ENCODE measurements at regions not wholly inside any gene's neighbourhood (a gene's known extent, or its start where the extent isn't known, plus 50 kb on each side); places are given as distances from the start of the nearest gene placed in this dataset.

- TF ChIP-seq OSR1 (CRISPR knock-in tag; IDR thresholded peaks at IDR 0.05), result no peak
- TF ChIP-seq PPARA (CRISPR knock-in tag; IDR thresholded peaks at IDR 0.05; ENCODE audit: borderline replicate concordance), result no peak
- ATAC-seq, result no peak
Measured at GRCh38 chr2:6214471-6214870, 522.3 kb downstream of the SOX11 start.

DNA sequence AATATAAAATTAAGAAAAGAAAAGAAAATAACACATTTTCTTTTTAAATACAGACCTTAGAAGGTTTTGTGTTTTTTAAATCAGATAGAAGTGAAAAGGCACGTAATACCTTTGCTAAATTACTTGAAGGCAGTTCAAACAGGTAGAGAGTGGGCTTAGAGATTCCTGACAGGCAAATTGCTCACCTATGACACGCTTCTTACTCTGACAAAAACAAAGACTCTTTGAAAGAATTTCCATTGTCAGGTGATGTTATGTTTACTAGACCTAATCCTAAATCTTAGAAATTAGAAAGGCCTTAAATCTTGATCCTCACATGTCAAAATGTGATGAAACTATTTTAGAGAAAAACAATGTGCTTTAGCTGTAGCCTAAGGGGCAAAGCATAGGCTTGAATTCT lies 522.9 kb downstream of the SOX11 start:
- ATAC-seq, result no peak
- TF ChIP-seq SNAI2 (CRISPR knock-in tag; IDR thresholded peaks at IDR 0.05) (no peak), ZFP30 (CRISPR knock-in tag; IDR thresholded peaks at IDR 0.05) (no peak), BACH2 (CRISPR knock-in tag; IDR thresholded peaks at IDR 0.05; ENCODE audit: borderline replicate concordance) (no peak), TOX (CRISPR knock-in tag; IDR thresholded peaks at IDR 0.05; ENCODE audit: borderline replicate concordance) (no peak), ZNF8 (CRISPR knock-in tag; IDR thresholded peaks at IDR 0.05) (no peak), ZC3H10 (CRISPR knock-in tag; IDR thresholded peaks at IDR 0.05) (no peak), CREB5 (CRISPR knock-in tag; IDR thresholded peaks at IDR 0.05; ENCODE audit: low read depth) (no peak)

GRCh38 chr2:6216234-6216633 lies 524.0 kb downstream of the SOX11 start:
- ATAC-seq, result no peak
- no peak for TF ChIP-seq TSHZ2 (CRISPR knock-in tag; IDR thresholded peaks at IDR 0.05)
- no peak for TF ChIP-seq POU6F1 (CRISPR knock-in tag; IDR thresholded peaks at IDR 0.05; ENCODE audit: borderline replicate concordance, low read depth)
- TF ChIP-seq ZFP3 (CRISPR knock-in tag; IDR thresholded peaks at IDR 0.05), result no peak
- TF ChIP-seq BACH2 (CRISPR knock-in tag; IDR thresholded peaks at IDR 0.05; ENCODE audit: borderline replicate concordance), result no peak
- TF ChIP-seq CSDC2 (CRISPR knock-in tag; IDR thresholded peaks at IDR 0.05), result no peak
- TF ChIP-seq TCF4 (CRISPR knock-in tag; IDR thresholded peaks at IDR 0.05; ENCODE audit: borderline replicate concordance), result no peak
- no peak for TF ChIP-seq RARB (CRISPR knock-in tag; IDR thresholded peaks at IDR 0.05)
- no peak for TF ChIP-seq GLIS3 (CRISPR knock-in tag; IDR thresholded peaks at IDR 0.05)
- TF ChIP-seq CREB5 (CRISPR knock-in tag; IDR thresholded peaks at IDR 0.05; ENCODE audit: low read depth), result no peak
- no peak for TF ChIP-seq ESRRG (CRISPR knock-in tag; IDR thresholded peaks at IDR 0.05)
- TF ChIP-seq PATZ1 (CRISPR knock-in tag; IDR thresholded peaks at IDR 0.05; ENCODE audit: borderline replicate concordance), result no peak
- no peak for TF ChIP-seq ZNF8 (CRISPR knock-in tag; IDR thresholded peaks at IDR 0.05)
- TF ChIP-seq SNAI2 (CRISPR knock-in tag; IDR thresholded peaks at IDR 0.05), result no peak
- no peak for TF ChIP-seq ISL1 (CRISPR knock-in tag; IDR thresholded peaks at IDR 0.05)
- TF ChIP-seq ZFP30 (CRISPR knock-in tag; IDR thresholded peaks at IDR 0.05), result no peak

DNA sequence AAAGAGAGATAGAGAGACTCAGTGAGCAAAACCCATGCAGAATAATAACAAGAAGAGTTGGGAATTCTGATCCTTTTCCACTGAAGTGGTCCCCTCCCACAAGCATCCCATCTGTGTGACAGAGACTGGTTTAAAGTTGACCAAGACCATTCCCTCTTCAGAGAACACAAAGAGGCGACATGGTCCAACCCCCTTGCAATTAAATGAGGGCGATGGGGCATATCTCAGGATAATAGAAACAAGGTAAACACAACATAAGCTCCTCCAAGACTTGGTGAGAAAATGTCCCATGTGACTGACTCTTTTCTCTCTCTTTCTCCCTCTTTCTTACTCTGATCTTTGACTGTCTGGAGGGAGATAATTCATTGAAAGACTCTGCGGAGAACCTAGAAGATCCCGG lies 526.7 kb downstream of the SOX11 start:
- no peak for ATAC-seq
- TF ChIP-seq RARB (CRISPR knock-in tag; IDR thresholded peaks at IDR 0.05), result no peak

Data from SK-N-SH treated with all-trans-retinoic acid at 6 μM for 48 hours (cell line).